ENCODE measurements at regions not wholly inside any gene's neighbourhood (a gene's known extent, or its start where the extent isn't known, plus 50 kb on each side); places are given as distances from the start of the nearest gene placed in this dataset.

DNA sequence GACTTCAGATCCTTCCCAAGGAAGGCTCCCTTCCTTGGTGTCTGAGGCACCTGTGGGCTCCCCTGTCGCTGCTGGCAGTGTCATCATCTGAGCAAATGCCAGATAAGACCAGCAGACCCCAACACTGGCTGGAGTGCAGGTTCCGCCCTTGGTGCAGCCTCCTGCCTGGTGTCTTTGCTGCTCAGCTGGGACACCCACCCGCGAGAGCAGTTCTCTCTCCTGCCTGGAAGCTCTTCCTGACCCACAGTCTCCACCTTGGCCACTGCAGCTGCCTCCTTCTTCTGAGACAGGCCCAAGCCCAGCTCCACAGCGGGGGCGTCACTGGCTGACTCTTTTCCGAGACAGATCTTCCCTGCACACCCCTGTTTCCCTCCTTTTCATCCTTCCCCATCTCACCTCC is 395.7 kb upstream of the MAP3K7 start:
- ChIA-PET RAD21 (ENCODE audit: unreplicated experiment) (no interaction called here), SMC1A (ENCODE audit: uncharacterized antibody, unreplicated experiment) (interaction anchor here (1.7 kb wide), 1 partner anchor 42 kb away, joined by 5 read pairs; no protein-coding TSS in a partner anchor), POLR2A (no interaction called here), CTCF (interaction anchor here (2.4 kb wide), 1 partner anchor 42 kb away, joined by 12 read pairs; no protein-coding TSS in a partner anchor)
- WGBS (ENCODE audit: insufficient coverage, insufficient replicate concordance, low lambda C conversion rate, missing lambda C conversion rate) = 34% methylated on average over 7 of the region's 7 CpGs
- DNase-seq (ENCODE audit: low read depth, low spot score) (no peak), ATAC-seq (no peak), FAIRE-seq (no peak)
- Histone ChIP-seq H3K27me3 (replicated peaks in 1 of 2; ENCODE audit: control insufficient read depth in 2 of 2, insufficient read depth in 2 of 2, low read length in 1 of 2) (no peaks in the 10 kb centered on the region), H2AFZ (ENCODE audit: control insufficient read depth, low read depth, low read length) (no peak overlapping the region), H3K4me1 (ENCODE audit: control insufficient read depth, insufficient read depth, low read length) (no peaks in the 10 kb centered on the region), H3K9ac (ENCODE audit: control insufficient read depth, insufficient read depth, low read length) (no peak overlapping the region), H3K9me3 (replicated peaks; ENCODE audit: control insufficient read depth, insufficient read depth, low read length) (no peaks in the 10 kb centered on the region), H3K4me3 (no peak overlapping the region), H3K4me2 (ENCODE audit: control insufficient read depth, insufficient read depth) (no peak overlapping the region), H3K36me3 (ENCODE audit: control insufficient read depth in 2 of 2, insufficient read depth in 2 of 2, low read length in 1 of 2) (no peaks in the 10 kb centered on the region), H4K20me1 (ENCODE audit: control insufficient read depth, insufficient read depth) (no peaks in the 10 kb centered on the region), H3K79me2 (ENCODE audit: control insufficient read depth, insufficient read depth, low read length) (no peaks in the 10 kb centered on the region), H3K27ac (ENCODE audit: control insufficient read depth, insufficient read depth) (no peak overlapping the region)
- TF ChIP-seq, protein P1, sequence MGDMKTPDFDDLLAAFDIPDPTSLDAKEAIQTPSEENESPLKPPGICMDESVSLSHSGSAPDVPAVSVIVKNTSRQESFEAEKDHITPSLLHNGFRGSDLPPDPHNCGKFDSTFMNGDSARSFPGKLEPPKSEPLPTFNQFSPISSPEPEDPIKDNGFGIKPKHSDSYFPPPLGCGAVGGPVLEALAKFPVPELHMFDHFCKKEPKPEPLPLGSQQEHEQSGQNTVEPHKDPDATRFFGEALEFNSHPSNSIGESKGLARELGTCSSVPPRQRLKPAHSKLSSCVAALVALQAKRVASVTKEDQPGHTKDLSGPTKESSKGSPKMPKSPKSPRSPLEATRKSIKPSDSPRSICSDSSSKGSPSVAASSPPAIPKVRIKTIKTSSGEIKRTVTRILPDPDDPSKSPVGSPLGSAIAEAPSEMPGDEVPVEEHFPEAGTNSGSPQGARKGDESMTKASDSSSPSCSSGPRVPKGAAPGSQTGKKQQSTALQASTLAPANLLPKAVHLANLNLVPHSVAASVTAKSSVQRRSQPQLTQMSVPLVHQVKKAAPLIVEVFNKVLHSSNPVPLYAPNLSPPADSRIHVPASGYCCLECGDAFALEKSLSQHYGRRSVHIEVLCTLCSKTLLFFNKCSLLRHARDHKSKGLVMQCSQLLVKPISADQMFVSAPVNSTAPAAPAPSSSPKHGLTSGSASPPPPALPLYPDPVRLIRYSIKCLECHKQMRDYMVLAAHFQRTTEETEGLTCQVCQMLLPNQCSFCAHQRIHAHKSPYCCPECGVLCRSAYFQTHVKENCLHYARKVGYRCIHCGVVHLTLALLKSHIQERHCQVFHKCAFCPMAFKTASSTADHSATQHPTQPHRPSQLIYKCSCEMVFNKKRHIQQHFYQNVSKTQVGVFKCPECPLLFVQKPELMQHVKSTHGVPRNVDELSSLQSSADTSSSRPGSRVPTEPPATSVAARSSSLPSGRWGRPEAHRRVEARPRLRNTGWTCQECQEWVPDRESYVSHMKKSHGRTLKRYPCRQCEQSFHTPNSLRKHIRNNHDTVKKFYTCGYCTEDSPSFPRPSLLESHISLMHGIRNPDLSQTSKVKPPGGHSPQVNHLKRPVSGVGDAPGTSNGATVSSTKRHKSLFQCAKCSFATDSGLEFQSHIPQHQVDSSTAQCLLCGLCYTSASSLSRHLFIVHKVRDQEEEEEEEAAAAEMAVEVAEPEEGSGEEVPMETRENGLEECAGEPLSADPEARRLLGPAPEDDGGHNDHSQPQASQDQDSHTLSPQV (IDR thresholded peaks at IDR 0.05) = no peak
- TF ChIP-seq, protein P2, sequence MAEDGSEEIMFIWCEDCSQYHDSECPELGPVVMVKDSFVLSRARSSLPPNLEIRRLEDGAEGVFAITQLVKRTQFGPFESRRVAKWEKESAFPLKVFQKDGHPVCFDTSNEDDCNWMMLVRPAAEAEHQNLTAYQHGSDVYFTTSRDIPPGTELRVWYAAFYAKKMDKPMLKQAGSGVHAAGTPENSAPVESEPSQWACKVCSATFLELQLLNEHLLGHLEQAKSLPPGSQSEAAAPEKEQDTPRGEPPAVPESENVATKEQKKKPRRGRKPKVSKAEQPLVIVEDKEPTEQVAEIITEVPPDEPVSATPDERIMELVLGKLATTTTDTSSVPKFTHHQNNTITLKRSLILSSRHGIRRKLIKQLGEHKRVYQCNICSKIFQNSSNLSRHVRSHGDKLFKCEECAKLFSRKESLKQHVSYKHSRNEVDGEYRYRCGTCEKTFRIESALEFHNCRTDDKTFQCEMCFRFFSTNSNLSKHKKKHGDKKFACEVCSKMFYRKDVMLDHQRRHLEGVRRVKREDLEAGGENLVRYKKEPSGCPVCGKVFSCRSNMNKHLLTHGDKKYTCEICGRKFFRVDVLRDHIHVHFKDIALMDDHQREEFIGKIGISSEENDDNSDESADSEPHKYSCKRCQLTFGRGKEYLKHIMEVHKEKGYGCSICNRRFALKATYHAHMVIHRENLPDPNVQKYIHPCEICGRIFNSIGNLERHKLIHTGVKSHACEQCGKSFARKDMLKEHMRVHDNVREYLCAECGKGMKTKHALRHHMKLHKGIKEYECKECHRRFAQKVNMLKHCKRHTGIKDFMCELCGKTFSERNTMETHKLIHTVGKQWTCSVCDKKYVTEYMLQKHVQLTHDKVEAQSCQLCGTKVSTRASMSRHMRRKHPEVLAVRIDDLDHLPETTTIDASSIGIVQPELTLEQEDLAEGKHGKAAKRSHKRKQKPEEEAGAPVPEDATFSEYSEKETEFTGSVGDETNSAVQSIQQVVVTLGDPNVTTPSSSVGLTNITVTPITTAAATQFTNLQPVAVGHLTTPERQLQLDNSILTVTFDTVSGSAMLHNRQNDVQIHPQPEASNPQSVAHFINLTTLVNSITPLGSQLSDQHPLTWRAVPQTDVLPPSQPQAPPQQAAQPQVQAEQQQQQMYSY (CRISPR knock-in tag; IDR thresholded peaks at IDR 0.05) = no peak
- TF ChIP-seq POU2F2 (IDR thresholded peaks at IDR 0.05; ENCODE audit: borderline replicate concordance, low read depth, low read length) (no peak), HDAC6 (IDR thresholded peaks at IDR 0.05; ENCODE audit: unreplicated experiment) (no peak), BHLHE40 (IDR thresholded peaks at IDR 0.05; ENCODE audit: borderline replicate concordance in 1 of 2, low read depth in 2 of 2, low read length in 1 of 2) (no peak), RELA (IDR thresholded peaks at IDR 0.05; ENCODE audit: borderline replicate concordance, partially characterized antibody) (no peak), FOS (IDR thresholded peaks at IDR 0.05; ENCODE audit: borderline replicate concordance, extremely low read depth, insufficient read length) (no peak), ZSCAN29 (IDR thresholded peaks at IDR 0.05) (no peak), PAX8 (IDR thresholded peaks at IDR 0.05) (no peak), SMARCA5 (IDR thresholded peaks at IDR 0.05) (no peak), NRF1 (conservative IDR thresholded peaks at IDR 0.05; ENCODE audit: low read depth, low read length) (no peak)
- TF ChIP-seq, protein P3, sequence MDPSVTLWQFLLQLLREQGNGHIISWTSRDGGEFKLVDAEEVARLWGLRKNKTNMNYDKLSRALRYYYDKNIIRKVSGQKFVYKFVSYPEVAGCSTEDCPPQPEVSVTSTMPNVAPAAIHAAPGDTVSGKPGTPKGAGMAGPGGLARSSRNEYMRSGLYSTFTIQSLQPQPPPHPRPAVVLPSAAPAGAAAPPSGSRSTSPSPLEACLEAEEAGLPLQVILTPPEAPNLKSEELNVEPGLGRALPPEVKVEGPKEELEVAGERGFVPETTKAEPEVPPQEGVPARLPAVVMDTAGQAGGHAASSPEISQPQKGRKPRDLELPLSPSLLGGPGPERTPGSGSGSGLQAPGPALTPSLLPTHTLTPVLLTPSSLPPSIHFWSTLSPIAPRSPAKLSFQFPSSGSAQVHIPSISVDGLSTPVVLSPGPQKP (IDR thresholded peaks at IDR 0.05; ENCODE audit: low read depth, low read length) = no peak
- TF ChIP-seq, protein P4, sequence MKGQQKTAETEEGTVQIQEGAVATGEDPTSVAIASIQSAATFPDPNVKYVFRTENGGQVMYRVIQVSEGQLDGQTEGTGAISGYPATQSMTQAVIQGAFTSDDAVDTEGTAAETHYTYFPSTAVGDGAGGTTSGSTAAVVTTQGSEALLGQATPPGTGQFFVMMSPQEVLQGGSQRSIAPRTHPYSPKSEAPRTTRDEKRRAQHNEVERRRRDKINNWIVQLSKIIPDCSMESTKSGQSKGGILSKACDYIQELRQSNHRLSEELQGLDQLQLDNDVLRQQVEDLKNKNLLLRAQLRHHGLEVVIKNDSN (IDR thresholded peaks at IDR 0.05; ENCODE audit: borderline replicate concordance, extremely low read length, insufficient read depth, low read depth, low read length) = no peak
- in situ Hi-C loops (cut with MboI) = no loop called here
- intact Hi-C loops (cut with micrococcal nuclease; ENCODE audit: unreplicated experiment) = no loop called here
- no TSS peak for BruUV-seq (replicated peaks)

Measured in GM12878 (cell line).